Esophagus muscularis mucosa (tissue), 4 donors: ENCODE measurements at regions not wholly inside any gene's neighbourhood (a gene's known extent, or its start where the extent isn't known, plus 50 kb on each side); places are given as distances from the start of the nearest gene placed in this dataset.

Source experiments
- DNase-seq: peaks from one replicate; pipeline ENCODE4 v3.0.0-alpha.2; 2017; ENCODE audit errors: extremely low spot score
- H3K27ac ChIP-seq, 4 donors: fragments of 200-600 bp; sonication (generic); replicated peaks in 1 of 4; 1 replicate in 3 of 4; 2 replicates in 1 of 4; pipeline ENCODE4 v1.5.1; 2016 to 2019; ENCODE audit warnings: mild to moderate bottlenecking in 1 of 4
- H3K27me3 ChIP-seq, 4 donors: fragments of 200-600 bp; sonication (generic); one replicate each; pipeline versions ENCODE4 v1.5.1 to v1.6.0; 2016 to 2019
- H3K36me3 ChIP-seq, 4 donors: fragments of 200-600 bp; sonication (generic); one replicate each; pipeline ENCODE4 v1.5.1; 2016 to 2019
- H3K4me1 ChIP-seq, 4 donors: fragments of 200-600 bp; sonication (generic); one replicate each; pipeline ENCODE4 v1.5.1; 2016 to 2019
- H3K4me3 ChIP-seq, 4 donors: fragments of 200-600 bp; sonication (generic); 1 replicate in 2 of 4; 2 replicates in 2 of 4; pipeline ENCODE4 v1.5.1; 2016 to 2019; ENCODE audit warnings: mild to moderate bottlenecking in 4 of 4, moderate library complexity in 1 of 4
- H3K9me3 ChIP-seq, 4 donors: fragments of 200-600 bp; sonication (generic); 1 replicate in 3 of 4; 2 replicates in 1 of 4; pipeline ENCODE4 v1.5.1; 2016 to 2019
- EP300 ChIP-seq: sonication (generic); formaldehyde crosslinking; IDR thresholded peaks from one replicate; pipeline ENCODE4 v1.6.1; 2017; ENCODE audit warnings: antibody characterized with exemption
- POLR2A ChIP-seq: fragments of 450-650 bp; IDR thresholded peaks from one replicate; pipeline ENCODE4 v1.6.1; 2017; ENCODE audit warnings: antibody characterized with exemption, moderate library complexity, mild to moderate bottlenecking, low read depth
- POLR2AphosphoS5 ChIP-seq, 2 donors: sonication (generic); formaldehyde crosslinking; IDR thresholded peaks; one replicate each; pipeline ENCODE4 v1.6.1; 2017; ENCODE audit warnings: antibody characterized with exemption in 2 of 2
- WGBS: methylation state at CpG from one replicate; pipeline ENCODE4 v1.1.5; 2018; 5-methylcytosine and 5-hydroxymethylcytosine counted together
- intact Hi-C: fragments of 100-400 bp; cut with DNase I; formaldehyde crosslinking; loops from one replicate; pipeline ENCODE4 v1.15.1; 2023
- TF ChIP-seq, protein P1 (sequence below), 3 experiments: fragments of 200-600 bp in 2 of 3; fragments of 450-650 bp in 1 of 3; sonication (generic) in 2 of 3; IDR thresholded peaks; one replicate each; pipeline ENCODE4 v1.5.1; 2017 to 2019; ENCODE audit warnings: antibody characterized with exemption in 3 of 3, mild to moderate bottlenecking in 2 of 3, moderate library complexity in 1 of 3

DNA sequence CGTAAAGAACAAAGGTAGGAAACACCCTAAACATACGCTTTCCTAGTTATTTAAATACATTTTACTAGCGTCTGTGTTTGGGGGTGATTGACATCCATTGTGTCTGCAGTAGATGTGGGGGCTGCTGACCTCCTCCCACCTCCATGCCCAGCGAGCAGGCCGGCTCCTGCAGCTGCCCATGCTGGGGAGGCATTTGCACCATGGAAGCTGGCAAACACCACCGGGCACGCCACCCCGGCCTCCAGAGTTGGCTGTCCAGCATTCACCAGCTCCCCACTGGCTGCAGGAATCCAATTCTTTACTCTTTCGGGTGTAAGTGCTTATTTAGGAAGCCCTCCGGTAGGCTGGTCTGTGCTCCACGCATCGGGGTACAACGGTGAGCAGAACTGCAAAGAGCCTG is 115.4 kb upstream of the USP29 start:
- Histone ChIP-seq H3K27ac (no peak overlapping the region), H3K9me3 (no peaks in the 10 kb centered on the region), H3K36me3 (no peaks in the 10 kb centered on the region), H3K4me1 (no peaks in the 10 kb centered on the region), H3K4me3 (no peak overlapping the region), H3K27me3 (peaks cover 0 to 17% (median 0%) of the 10 kb centered on the region in 4 donors)
- WGBS, result 90% methylated on average over 13 of the region's 13 CpGs
- intact Hi-C loops, result no loop called here
- DNase-seq, result no peak
- TF ChIP-seq EP300 (no peak), POLR2A (no peak), POLR2AphosphoS5 (IDR thresholded peaks at IDR 0.05) (no peak)
- TF ChIP-seq, protein P1, sequence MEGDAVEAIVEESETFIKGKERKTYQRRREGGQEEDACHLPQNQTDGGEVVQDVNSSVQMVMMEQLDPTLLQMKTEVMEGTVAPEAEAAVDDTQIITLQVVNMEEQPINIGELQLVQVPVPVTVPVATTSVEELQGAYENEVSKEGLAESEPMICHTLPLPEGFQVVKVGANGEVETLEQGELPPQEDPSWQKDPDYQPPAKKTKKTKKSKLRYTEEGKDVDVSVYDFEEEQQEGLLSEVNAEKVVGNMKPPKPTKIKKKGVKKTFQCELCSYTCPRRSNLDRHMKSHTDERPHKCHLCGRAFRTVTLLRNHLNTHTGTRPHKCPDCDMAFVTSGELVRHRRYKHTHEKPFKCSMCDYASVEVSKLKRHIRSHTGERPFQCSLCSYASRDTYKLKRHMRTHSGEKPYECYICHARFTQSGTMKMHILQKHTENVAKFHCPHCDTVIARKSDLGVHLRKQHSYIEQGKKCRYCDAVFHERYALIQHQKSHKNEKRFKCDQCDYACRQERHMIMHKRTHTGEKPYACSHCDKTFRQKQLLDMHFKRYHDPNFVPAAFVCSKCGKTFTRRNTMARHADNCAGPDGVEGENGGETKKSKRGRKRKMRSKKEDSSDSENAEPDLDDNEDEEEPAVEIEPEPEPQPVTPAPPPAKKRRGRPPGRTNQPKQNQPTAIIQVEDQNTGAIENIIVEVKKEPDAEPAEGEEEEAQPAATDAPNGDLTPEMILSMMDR (IDR thresholded peaks at IDR 0.05), result no peak

- no peaks in the 10 kb centered on the region for H3K36me3 ChIP-seq
- peaks cover 0 to 4% (median 0%) of the 10 kb centered on the region in 4 donors for H3K27me3 ChIP-seq
- no peak for DNase-seq
- intact Hi-C loops, result no loop called here
- H3K4me1 ChIP-seq, result no peaks in the 10 kb centered on the region
- H3K27ac ChIP-seq, result no peak overlapping the region
- no peaks in the 10 kb centered on the region for H3K9me3 ChIP-seq
- 83% methylated on average over 5 of the region's 6 CpGs for WGBS
- no peak overlapping the region for H3K4me3 ChIP-seq
- TF ChIP-seq, protein P1 (IDR thresholded peaks at IDR 0.05), result no peak
- TF ChIP-seq EP300 (no peak), POLR2AphosphoS5 (IDR thresholded peaks at IDR 0.05) (no peak), POLR2A (no peak)
Observed at GRCh38 chr19:57008432-57008831, 111.4 kb upstream of the USP29 start.

DNA sequence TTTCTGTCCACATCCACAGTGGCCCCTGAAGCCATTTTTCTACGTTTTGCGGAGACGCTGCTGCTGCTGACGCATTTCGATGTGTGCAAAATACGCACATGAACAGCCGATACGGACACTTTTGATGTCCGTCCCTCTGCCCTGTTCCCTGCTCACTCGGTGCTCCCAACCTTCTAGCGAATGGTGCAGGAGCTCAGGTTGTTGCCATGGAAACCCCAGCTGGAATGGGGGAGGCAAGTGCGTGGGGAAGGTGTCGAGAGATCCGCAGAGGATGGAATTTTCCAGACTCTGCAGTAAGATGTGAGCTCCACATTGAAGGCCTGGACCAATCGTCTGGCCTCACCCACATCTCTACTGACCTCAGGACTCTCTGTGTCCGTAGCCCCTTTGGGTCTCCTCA is 109.2 kb upstream of the USP29 start:
- H3K36me3 ChIP-seq, result no peaks in the 10 kb centered on the region
- intact Hi-C loops, result no loop called here
- H3K27ac ChIP-seq, result no peak overlapping the region
- H3K27me3 ChIP-seq, result no peaks in the 10 kb centered on the region
- TF ChIP-seq POLR2AphosphoS5 (IDR thresholded peaks at IDR 0.05) (no peak), EP300 (no peak), POLR2A (no peak)
- TF ChIP-seq, protein P1 (IDR thresholded peaks at IDR 0.05), result no peak
- H3K4me3 ChIP-seq, result no peak overlapping the region
- DNase-seq, result no peak
- no peaks in the 10 kb centered on the region for H3K4me1 ChIP-seq
- H3K9me3 ChIP-seq, result no peaks in the 10 kb centered on the region
- WGBS, result 67% methylated on average over 16 of the region's 16 CpGs

- no peak overlapping the region for H3K27ac ChIP-seq
- WGBS, result 85% methylated on average over 27 of the region's 27 CpGs
- no peak for DNase-seq
Observed at GRCh38 chr19:57016076-57016475, 103.7 kb upstream of the USP29 start.

DNA sequence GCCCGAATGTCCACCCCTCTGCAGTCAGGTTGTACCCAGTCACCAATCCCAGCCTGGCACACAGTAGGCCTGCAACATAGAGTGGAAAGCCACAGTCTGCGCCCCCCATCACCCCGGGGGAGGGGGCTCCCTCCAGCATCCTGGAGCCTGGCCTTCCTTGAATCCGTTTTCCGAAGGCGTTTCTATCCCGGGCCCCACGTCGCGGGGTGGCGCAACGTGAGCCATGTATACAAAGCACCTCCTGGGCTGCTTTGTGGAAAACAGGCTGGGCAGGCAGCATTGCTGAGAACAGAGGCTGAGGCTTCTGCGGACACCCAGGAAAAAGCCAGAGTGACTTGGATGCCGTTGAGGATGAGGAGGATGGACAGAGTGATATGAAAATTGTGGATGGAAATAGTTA is 103.3 kb upstream of the USP29 start:
- TF ChIP-seq EP300 (no peak), POLR2A (no peak), POLR2AphosphoS5 (IDR thresholded peaks at IDR 0.05) (no peak)
- TF ChIP-seq, protein P1 (IDR thresholded peaks at IDR 0.05), result no peak
- intact Hi-C loops, result no loop called here
- H3K9me3 ChIP-seq, result no peaks in the 10 kb centered on the region
- peaks cover 0 to 16% (median 0%) of the 10 kb centered on the region in 4 donors for H3K27me3 ChIP-seq
- no peaks in the 10 kb centered on the region for H3K36me3 ChIP-seq
- H3K4me3 ChIP-seq, result no peak overlapping the region
- no peak overlapping the region for H3K27ac ChIP-seq
- H3K4me1 ChIP-seq, result no peaks in the 10 kb centered on the region
- 68% methylated on average over 12 of the region's 14 CpGs for WGBS
- no peak for DNase-seq

More at GRCh38 chr19:57016076-57016475, 103.7 kb upstream of the USP29 start:
- Histone ChIP-seq H3K27me3 (peaks cover 0 to 16% (median 0%) of the 10 kb centered on the region in 4 donors), H3K4me3 (no peak overlapping the region), H3K9me3 (no peaks in the 10 kb centered on the region), H3K36me3 (no peaks in the 10 kb centered on the region), H3K4me1 (no peaks in the 10 kb centered on the region)
- TF ChIP-seq EP300, result no peak
- TF ChIP-seq POLR2AphosphoS5 (IDR thresholded peaks at IDR 0.05), result no peak
- no peak for TF ChIP-seq POLR2A
- TF ChIP-seq, protein P1 (IDR thresholded peaks at IDR 0.05), result no peak
- intact Hi-C loops, result no loop called here
